ENCODE measurements at regions not wholly inside any gene's neighbourhood (a gene's known extent, or its start where the extent isn't known, plus 50 kb on each side); places are given as distances from the start of the nearest gene placed in this dataset.

DNA sequence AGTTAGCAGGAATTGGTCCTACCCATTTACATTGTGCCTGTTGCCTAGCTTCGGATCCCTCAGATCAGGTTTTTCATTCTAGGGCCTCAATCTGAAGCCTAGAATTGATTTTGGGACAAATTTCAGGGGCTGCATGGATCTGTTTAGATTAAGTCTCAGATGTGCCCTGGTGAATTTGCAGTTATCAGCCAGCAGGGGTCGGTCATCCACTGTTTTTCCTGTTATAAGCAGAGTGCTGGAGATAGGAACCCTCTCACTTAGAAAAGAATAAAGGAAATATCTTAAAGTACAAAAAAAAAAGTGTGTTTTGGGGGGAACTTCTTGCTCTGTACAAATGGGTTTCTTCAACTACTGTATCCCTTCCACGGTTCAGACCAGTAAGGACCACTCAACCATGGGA is 212.5 kb downstream of the BCHE start:
- Histone ChIP-seq H3K27me3 (no peaks in the 10 kb centered on the region), H3K4me3 (no peak overlapping the region), H3K9me3 (peaks cover 4% of the 10 kb centered on the region), H3K27ac (no peak overlapping the region), H3K4me1 (no peaks in the 10 kb centered on the region), H3K36me3 (no peaks in the 10 kb centered on the region)
- TF ChIP-seq, protein P1, sequence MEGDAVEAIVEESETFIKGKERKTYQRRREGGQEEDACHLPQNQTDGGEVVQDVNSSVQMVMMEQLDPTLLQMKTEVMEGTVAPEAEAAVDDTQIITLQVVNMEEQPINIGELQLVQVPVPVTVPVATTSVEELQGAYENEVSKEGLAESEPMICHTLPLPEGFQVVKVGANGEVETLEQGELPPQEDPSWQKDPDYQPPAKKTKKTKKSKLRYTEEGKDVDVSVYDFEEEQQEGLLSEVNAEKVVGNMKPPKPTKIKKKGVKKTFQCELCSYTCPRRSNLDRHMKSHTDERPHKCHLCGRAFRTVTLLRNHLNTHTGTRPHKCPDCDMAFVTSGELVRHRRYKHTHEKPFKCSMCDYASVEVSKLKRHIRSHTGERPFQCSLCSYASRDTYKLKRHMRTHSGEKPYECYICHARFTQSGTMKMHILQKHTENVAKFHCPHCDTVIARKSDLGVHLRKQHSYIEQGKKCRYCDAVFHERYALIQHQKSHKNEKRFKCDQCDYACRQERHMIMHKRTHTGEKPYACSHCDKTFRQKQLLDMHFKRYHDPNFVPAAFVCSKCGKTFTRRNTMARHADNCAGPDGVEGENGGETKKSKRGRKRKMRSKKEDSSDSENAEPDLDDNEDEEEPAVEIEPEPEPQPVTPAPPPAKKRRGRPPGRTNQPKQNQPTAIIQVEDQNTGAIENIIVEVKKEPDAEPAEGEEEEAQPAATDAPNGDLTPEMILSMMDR (IDR thresholded peaks at IDR 0.05) = no peak
- no peak for ATAC-seq
- no peak for DNase-seq
- intact Hi-C loops (cut with DNase I) = no loop called here

DNA sequence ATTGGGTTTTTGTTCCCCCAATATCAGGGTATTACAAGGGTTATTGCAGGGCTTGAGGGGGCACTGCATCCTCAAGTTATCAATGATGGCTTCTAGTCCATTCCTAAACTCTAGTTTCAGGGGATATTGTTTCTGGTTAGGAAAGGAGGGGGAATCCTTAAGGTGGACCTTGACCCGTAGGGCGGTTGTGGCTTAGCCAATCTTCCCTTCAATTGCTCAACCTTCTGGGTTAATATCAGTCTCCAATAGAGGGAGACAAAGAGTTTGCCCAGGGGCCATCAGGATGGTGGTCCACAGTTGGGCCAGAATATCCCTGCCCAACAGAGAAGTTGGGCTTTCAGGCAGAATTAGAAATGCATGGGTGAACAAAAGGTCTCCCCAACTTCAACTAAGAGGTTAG is 214.9 kb downstream of the BCHE start:
- no peak for DNase-seq
- Histone ChIP-seq H3K36me3 (no peaks in the 10 kb centered on the region), H3K9me3 (peaks cover 4% of the 10 kb centered on the region), H3K27me3 (no peaks in the 10 kb centered on the region), H3K27ac (no peak overlapping the region), H3K4me1 (no peaks in the 10 kb centered on the region), H3K4me3 (no peak overlapping the region)
- ATAC-seq = no peak
- intact Hi-C loops (cut with DNase I) = no loop called here
- TF ChIP-seq, protein P1 (IDR thresholded peaks at IDR 0.05) = no peak

DNA sequence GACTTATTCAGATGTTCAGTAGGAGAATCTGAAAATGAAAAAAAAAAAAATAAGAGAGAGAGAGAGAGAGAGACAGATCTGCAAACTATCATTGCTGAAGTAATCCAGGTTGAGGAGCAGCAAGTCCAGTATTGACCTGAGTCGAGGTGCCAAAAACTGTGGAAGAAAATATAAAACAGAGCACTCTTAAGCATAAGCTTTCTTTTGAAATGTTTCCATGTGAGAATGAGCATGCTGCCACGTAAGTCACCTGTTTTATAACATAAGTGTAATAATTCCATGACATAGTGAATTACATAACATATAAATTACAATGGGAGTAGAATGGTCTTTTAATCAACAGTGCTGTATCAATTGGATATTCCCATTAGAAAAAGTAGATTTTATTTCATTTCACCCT is 218.2 kb downstream of the BCHE start:
- Histone ChIP-seq H3K9me3 (peaks cover 4% of the 10 kb centered on the region), H3K27ac (no peak overlapping the region)
- intact Hi-C loops (cut with DNase I) = no loop called here

DNA sequence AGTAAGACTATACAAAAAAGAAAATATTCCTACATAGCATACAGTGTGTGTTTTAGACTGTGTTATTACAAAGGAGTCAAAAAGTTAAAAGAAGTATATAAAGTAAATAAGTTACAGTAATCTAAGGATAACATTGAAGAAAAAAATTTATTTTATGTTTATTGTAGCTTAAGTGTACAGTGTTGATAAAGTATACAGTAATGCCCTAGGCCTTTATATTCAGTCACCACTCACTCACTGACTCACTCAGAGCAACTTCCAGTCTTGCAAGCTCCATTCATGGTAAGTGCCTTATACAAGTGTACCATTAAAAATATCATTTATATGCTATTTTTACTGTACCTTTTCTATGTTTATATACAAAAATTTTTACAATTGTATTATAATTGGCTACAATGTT is 220.1 kb downstream of the BCHE start:
- ATAC-seq = no peak
- Histone ChIP-seq H3K27ac (no peak overlapping the region), H3K4me3 (no peak overlapping the region), H3K9me3 (peaks cover 4% of the 10 kb centered on the region), H3K27me3 (no peaks in the 10 kb centered on the region), H3K4me1 (no peaks in the 10 kb centered on the region), H3K36me3 (no peaks in the 10 kb centered on the region)
- TF ChIP-seq, protein P1 (IDR thresholded peaks at IDR 0.05) = no peak
- no peak for DNase-seq
- intact Hi-C loops (cut with DNase I) = no loop called here

More for the DNA sequence above, 218.2 kb downstream of the BCHE start:
- no peak overlapping the region for H3K4me3 ChIP-seq
- no peaks in the 10 kb centered on the region for H3K36me3 ChIP-seq
- TF ChIP-seq, protein P1 (IDR thresholded peaks at IDR 0.05) = no peak
- ATAC-seq (no peak), DNase-seq (no peak)
- H3K4me1 ChIP-seq = no peaks in the 10 kb centered on the region
- no peaks in the 10 kb centered on the region for H3K27me3 ChIP-seq

DNA sequence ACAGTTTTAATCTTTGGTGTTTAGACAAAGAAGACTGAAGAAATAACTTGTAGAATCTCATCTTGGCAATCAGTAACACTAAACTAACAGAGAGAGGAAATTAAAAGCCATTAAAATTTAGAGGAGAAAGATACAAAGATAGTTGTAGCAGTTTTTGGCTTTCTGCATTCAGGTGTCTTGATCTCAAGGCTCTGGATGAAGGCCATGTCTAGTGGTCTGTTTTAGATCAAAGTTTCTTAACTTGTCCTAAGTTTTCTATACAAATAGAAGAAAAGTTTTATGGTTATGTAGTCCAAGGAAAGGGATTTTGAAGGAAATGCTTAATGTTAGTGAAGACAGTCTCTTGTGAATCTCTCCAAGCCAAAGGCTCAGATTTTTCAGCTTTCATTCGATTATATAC is 222.9 kb downstream of the BCHE start:
- DNase-seq (no peak), ATAC-seq (no peak)
- H3K36me3 ChIP-seq = no peaks in the 10 kb centered on the region
- H3K4me1 ChIP-seq = no peaks in the 10 kb centered on the region
- no peak overlapping the region for H3K4me3 ChIP-seq
- TF ChIP-seq, protein P1 (IDR thresholded peaks at IDR 0.05) = no peak
- no peaks in the 10 kb centered on the region for H3K9me3 ChIP-seq
- H3K27ac ChIP-seq = no peak overlapping the region
- intact Hi-C loops (cut with DNase I) = no loop called here
- no peaks in the 10 kb centered on the region for H3K27me3 ChIP-seq

DNA sequence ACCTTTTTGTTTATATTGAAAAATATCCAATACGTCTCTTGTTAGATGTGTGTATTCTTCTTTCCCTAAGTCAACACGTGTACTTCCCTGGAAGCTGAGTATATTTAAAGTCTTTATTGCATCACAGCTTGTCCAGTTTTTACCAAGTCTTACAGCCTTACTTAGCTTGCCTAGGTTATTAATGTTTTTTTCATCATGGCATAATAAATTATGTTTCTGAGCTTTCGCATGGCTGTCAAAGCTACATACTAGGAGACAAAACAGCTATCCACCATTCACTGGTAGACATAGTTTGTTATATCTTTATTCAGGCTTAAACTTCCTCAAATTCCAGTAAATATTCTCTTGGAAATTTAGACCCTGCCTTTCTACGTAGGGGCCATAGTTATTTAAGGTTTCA is 224.2 kb downstream of the BCHE start:
- H3K4me3 ChIP-seq = no peak overlapping the region
- intact Hi-C loops (cut with DNase I) = no loop called here
- TF ChIP-seq, protein P1 (IDR thresholded peaks at IDR 0.05) = no peak
- H3K27ac ChIP-seq = no peak overlapping the region
- no peaks in the 10 kb centered on the region for H3K27me3 ChIP-seq
- no peaks in the 10 kb centered on the region for H3K9me3 ChIP-seq
- H3K4me1 ChIP-seq = no peaks in the 10 kb centered on the region
- H3K36me3 ChIP-seq = no peaks in the 10 kb centered on the region
- ATAC-seq = no peak
- DNase-seq = no peak

Measured in upper lobe of right lung (tissue), 1 donor.